ENCODE measurements at regions not wholly inside any gene's neighbourhood (a gene's known extent, or its start where the extent isn't known, plus 50 kb on each side); places are given as distances from the start of the nearest gene placed in this dataset.

DNA sequence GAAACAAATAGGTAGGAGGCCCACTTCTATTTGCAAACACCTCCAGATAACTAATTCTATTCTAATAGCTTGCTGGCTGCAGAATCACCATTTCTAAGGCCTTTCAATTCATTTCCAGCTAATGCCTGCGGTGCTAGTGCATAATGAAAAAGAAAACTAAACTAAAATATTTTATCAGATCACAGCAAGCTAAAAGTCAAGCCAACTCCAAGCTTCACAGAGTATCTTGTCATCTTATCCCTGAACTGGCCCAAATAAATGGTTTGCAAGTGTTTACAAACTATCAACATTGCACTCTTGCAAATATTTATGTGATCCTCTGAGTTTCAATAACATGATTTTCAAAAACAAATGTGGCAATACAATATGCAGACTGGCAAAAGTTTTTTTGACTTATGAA lies 166.0 kb downstream of the IPMK start:
- no peak overlapping the region for H3K27ac ChIP-seq (ENCODE audit: low read length)
- Mint-ChIP-seq H3K9me3 (peaks cover 0 to 2% of the 10 kb centered on the region in 2 donors), H3K27ac (no peak overlapping the region), H3K27me3 (ENCODE audit: low read depth in 2 of 2) (peaks cover 0 to 12% of the 10 kb centered on the region in 2 donors), H3K4me1 (no peaks in the 10 kb centered on the region), H3K36me3 (no peaks in the 10 kb centered on the region), H3K4me3 (no peak overlapping the region)
- intact Hi-C loops (cut with micrococcal nuclease) = no loop called here
- WGBS (ENCODE audit: insufficient coverage) = 100% methylated on average over 1 of the region's 1 CpG
- no peak for ATAC-seq
- no peaks in the 10 kb centered on the region for H3K36me3 ChIP-seq (ENCODE audit: control insufficient read depth, insufficient read depth, low read length)
- no peak for TF ChIP-seq CTCF (IDR thresholded peaks at IDR 0.05)
- H3K27me3 ChIP-seq (ENCODE audit: control insufficient read depth, insufficient read depth, low read length) = no peaks in the 10 kb centered on the region
- DNase-seq = no peak
- H3K9me3 ChIP-seq (ENCODE audit: control insufficient read depth, insufficient read depth, low read length) = no peaks in the 10 kb centered on the region
- H3K4me1 ChIP-seq (ENCODE audit: control insufficient read depth, insufficient read depth, low read length) = no peaks in the 10 kb centered on the region
- no peak overlapping the region for H3K4me3 ChIP-seq (ENCODE audit: low read length)

DNA sequence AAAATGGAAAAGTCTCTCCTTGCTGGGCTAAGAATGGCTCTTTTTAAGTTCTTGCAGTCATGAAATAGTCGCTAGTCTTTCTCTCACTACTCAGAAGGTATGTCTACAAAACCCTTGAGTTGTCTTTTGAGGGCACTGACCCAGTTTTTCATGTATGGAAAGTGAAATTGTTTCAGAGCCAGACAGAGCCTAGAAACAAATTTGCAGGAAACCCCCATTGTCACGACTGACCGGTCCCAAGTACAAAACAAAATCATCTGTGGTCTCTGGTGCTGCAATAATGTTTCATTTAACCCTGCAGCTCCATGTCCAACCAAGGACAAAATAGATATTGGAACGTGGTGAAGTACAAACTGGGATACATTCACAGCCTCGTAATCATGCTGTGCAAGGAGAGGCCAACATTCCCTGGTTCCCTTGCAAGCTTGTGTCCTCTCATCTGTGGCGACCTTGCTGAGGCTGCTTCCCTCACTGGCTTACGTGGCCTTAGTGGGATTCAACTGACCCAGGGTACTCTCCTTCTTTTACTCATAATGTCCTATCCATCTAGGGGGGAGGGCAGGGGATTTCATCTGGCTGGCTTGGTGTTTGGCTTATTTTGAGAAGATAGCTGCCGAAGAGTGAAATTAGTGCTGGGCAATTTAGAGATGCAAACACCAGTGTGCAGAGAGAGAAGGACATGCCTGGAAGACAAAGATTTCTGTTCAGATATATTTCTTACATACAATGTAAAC lies 172.5 kb downstream of the IPMK start:
- no peak for TF ChIP-seq CTCF (IDR thresholded peaks at IDR 0.05)
- Mint-ChIP-seq H3K36me3 (no peaks in the 10 kb centered on the region), H3K4me3 (no peak overlapping the region), H3K27ac (no peak overlapping the region), H3K9me3 (peaks cover 0 to 2% of the 10 kb centered on the region in 2 donors), H3K4me1 (no peaks in the 10 kb centered on the region), H3K27me3 (ENCODE audit: low read depth in 2 of 2) (no peaks in the 10 kb centered on the region)
- H3K4me3 ChIP-seq (ENCODE audit: low read length) = no peak overlapping the region
- intact Hi-C loops (cut with micrococcal nuclease) = no loop called here
- no peak overlapping the region for H3K27ac ChIP-seq (ENCODE audit: low read length)
- WGBS (ENCODE audit: insufficient coverage) = 68% methylated on average over 7 of the region's 8 CpGs
- ATAC-seq = no peak
- no peaks in the 10 kb centered on the region for H3K9me3 ChIP-seq (ENCODE audit: control insufficient read depth, insufficient read depth, low read length)
- no peaks in the 10 kb centered on the region for H3K4me1 ChIP-seq (ENCODE audit: control insufficient read depth, insufficient read depth, low read length)
- H3K27me3 ChIP-seq (ENCODE audit: control insufficient read depth, insufficient read depth, low read length) = no peaks in the 10 kb centered on the region
- no peak for DNase-seq
- H3K36me3 ChIP-seq (ENCODE audit: control insufficient read depth, insufficient read depth, low read length) = no peaks in the 10 kb centered on the region

DNA sequence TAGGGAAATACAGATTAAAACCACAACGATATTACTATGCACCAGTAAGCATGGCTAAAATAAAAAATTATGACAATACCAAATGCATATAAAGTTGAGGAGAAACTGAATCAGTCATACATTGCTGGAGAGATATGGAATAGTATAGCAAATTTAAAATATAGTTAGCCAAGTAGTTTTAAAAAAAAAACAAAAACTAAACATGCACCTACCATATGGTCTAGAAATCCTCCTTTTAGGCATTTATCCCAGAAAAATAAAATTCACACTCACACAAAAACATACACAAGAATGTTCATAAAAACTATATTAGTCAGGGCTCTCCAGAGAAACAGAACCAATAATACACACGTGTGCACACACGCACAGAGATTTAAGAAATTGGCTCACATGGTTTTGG lies 175.8 kb downstream of the IPMK start:
- Histone ChIP-seq H3K4me1 (ENCODE audit: control insufficient read depth, insufficient read depth, low read length) (no peaks in the 10 kb centered on the region), H3K27me3 (ENCODE audit: control insufficient read depth, insufficient read depth, low read length) (no peaks in the 10 kb centered on the region), H3K4me3 (ENCODE audit: low read length) (no peak overlapping the region), H3K9me3 (ENCODE audit: control insufficient read depth, insufficient read depth, low read length) (no peaks in the 10 kb centered on the region), H3K27ac (ENCODE audit: low read length) (no peak overlapping the region), H3K36me3 (ENCODE audit: control insufficient read depth, insufficient read depth, low read length) (no peaks in the 10 kb centered on the region)
- H3K27me3 Mint-ChIP-seq (ENCODE audit: low read depth in 2 of 2) = peaks cover 0 to 3% of the 10 kb centered on the region in 2 donors
- H3K4me1 Mint-ChIP-seq = no peaks in the 10 kb centered on the region
- no peaks in the 10 kb centered on the region for H3K9me3 Mint-ChIP-seq
- TF ChIP-seq CTCF (IDR thresholded peaks at IDR 0.05) = no peak
- H3K36me3 Mint-ChIP-seq = no peaks in the 10 kb centered on the region
- ATAC-seq = no peak
- 100% methylated on average over 2 of the region's 3 CpGs for WGBS (ENCODE audit: insufficient coverage)
- intact Hi-C loops (cut with micrococcal nuclease) = no loop called here
- no peak for DNase-seq
- H3K4me3 Mint-ChIP-seq = no peak overlapping the region
- no peak overlapping the region for H3K27ac Mint-ChIP-seq

DNA sequence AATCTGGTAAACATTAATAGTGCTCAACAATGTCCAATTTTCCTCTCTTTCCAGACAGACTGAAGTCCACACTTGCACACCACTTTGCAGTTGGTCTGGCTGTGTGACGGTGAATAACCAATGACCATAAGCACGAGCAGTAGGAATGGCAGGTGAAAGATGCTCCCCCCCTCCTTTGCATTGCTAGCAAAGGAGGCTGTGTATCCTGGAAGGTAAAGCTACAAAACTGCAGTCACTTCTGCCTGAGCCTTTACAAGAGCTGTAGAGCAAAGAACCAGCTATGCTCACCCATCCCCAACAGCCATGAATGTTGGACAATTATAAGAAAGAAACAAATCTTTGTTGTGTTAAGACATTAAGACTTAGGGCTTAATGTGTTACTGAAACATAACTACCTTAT lies 178.0 kb downstream of the IPMK start:
- H3K4me3 Mint-ChIP-seq = no peak overlapping the region
- H3K4me1 Mint-ChIP-seq = no peaks in the 10 kb centered on the region
- no peak overlapping the region for H3K4me3 ChIP-seq (ENCODE audit: low read length)
- H3K36me3 Mint-ChIP-seq = no peaks in the 10 kb centered on the region
- H3K27ac Mint-ChIP-seq = no peak overlapping the region
- no peaks in the 10 kb centered on the region for H3K9me3 Mint-ChIP-seq
- WGBS (ENCODE audit: insufficient coverage) = 81% methylated on average over 2 of the region's 2 CpGs
- H3K27me3 Mint-ChIP-seq (ENCODE audit: low read depth in 2 of 2) = peaks cover 0 to 3% of the 10 kb centered on the region in 2 donors
- H3K36me3 ChIP-seq (ENCODE audit: control insufficient read depth, insufficient read depth, low read length) = no peaks in the 10 kb centered on the region
- no peak for DNase-seq
- no peaks in the 10 kb centered on the region for H3K27me3 ChIP-seq (ENCODE audit: control insufficient read depth, insufficient read depth, low read length)
- no peak overlapping the region for H3K27ac ChIP-seq (ENCODE audit: low read length)
- intact Hi-C loops (cut with micrococcal nuclease) = no loop called here
- no peaks in the 10 kb centered on the region for H3K9me3 ChIP-seq (ENCODE audit: control insufficient read depth, insufficient read depth, low read length)
- ATAC-seq = no peak
- no peak for TF ChIP-seq CTCF (IDR thresholded peaks at IDR 0.05)
- H3K4me1 ChIP-seq (ENCODE audit: control insufficient read depth, insufficient read depth, low read length) = no peaks in the 10 kb centered on the region
